GM19240 (cell line): ENCODE measurements at regions not wholly inside any gene's neighbourhood (a gene's known extent, or its start where the extent isn't known, plus 50 kb on each side); places are given as distances from the start of the nearest gene placed in this dataset.
"Not testable (repeated sequence)": the region's sequence is repeated elsewhere in the genome, so short reads cannot be mapped to it uniquely, and the experiment has no call there.

Source experiments
- DNase-seq: peaks from one replicate; pipeline ENCODE4 v3.0.0; 2011; ENCODE audit warnings: low spot score; ENCODE audit not compliant: insufficient read length

DNA sequence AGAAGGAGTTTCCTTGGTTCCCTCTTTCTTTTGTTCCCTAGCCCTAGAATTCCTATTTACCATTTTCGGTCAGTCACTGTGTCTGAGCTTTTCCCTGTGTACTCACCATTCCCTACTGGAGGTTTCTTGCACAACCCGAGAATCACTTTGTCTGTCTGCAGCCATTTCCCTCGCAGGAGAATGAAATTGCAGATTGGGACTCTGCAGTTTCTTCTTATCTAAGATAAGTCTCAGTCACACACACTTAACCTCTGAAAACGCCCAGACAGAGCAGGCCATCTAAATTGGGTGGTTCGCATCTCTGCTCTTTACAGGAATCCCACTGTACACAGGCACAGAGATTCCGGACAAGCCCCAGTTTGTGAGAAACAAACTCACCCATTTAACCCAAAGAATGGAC is 58.6 kb upstream of the CNTNAP2 start:
- no peak for DNase-seq

DNA sequence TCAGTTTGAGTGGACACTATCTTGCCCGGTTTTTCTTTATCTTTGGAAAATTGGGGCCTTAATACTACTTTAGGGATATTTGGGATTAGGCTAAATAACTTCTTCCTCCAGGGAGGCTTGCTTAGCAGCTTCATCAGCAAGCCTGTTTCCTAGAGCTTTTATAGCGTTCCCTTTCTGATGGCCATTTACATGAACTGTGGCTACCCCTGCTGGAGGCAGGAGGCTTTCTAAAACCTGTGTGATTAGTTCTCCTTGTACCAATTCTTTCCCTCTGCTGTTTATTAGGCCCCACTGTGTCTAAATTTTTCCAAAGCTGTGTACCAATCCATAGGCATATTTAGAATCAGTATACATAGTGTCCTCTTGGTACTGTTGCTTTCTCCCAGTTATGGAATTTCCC is 61.7 kb upstream of the CNTNAP2 start:
- no peak for DNase-seq

DNA sequence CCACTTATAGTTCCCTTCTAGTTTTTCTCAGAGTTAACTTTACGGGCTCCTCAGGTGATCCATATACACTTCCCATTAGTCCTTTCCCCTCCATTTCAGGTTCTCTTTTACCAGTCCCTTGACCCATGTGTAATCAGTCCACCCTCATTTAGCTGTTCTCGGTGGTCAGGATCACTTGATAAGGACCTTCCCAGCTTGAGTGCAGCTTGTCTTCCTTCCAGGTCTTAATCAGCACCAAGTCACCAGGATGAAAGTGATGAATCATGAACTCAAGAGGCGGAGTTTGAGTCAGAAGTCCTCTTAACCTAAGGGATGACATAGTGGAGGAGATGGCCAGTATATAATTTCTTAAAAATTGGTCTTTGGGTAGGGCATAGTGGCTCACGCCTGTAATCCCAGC is 63.1 kb upstream of the CNTNAP2 start:
- DNase-seq, result no peak

DNA sequence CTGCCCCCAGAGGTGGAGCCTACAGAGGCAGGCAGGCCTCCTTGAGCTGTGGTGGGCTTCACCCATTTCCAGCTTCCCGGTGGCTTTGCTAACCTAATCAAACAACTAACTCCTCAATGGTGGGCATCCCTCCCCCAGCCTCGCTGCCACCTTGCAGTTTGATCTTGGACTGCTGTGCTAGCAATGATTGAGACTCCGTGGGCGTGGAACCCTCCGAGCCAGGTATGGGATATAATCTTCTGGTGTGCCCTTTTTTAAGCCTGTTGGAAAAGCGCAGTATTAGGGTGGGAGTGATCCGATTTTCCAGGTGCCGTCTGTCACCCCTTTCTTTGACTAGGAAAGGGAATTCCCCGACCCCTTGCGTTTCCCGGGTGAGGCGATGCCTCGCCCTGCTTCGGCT is 73.3 kb upstream of the CNTNAP2 start:
- DNase-seq, result not testable (repeated sequence)

DNA sequence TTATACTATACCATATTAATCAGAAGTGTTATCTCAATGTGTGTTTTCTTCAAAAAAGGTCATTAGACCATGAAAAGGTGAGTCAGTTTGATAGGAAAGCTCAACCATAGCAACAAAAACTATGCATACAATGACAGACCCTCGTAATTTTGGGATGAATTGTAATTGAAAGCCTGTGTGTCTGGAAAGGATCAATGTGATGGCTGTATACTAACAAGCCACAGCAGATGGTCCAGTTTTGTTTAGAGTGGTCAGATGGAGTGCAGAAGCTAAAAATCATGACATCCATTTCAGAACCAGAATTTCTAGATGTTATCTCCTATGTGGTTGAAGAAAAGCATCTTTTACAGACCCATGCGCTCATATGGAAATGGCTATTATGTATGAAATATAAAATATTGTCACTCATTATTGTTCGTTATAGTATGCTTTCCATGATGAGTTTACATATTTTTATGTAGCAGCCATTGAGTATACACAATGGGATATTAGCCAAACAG is 88.3 kb upstream of the CNTNAP2 start:
- no peak for DNase-seq

DNA sequence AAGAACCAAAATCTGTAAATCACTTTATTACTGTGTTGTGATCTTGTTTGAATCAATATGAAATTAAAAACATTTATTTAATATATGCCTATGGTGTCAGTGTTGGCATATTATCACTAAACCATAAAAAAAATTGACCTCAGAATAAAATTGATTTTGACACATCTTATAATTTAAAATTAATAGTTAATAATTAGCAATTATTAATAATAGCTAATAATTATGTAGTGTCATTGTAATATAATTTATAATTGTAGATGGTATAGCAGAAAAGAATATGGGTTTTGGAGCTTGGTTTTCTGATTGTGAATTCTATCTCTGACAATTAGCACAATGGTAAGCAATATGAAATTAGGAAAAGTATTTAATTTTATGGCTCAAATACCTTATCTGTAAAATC is 89.4 kb upstream of the CNTNAP2 start:
- DNase-seq, result no peak

DNA sequence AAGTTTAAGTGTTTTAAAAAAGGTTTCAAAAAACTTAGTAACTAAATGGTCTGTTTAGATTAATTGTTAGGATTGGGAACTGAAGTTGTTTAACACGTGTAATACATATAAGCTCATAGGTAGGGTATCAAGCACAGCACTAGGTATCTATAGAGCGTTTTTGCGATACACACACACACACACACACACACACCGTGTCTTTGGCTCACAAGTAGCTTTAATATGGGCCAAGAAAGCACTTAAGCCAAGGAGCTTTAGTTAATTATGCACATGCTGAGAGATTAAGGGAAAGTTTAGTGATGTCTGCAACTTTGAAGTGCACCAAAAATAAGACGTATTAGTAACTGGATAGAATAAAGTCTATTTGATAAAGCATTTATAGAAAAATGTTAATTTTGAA is 93.8 kb upstream of the CNTNAP2 start:
- DNase-seq, result no peak

DNA sequence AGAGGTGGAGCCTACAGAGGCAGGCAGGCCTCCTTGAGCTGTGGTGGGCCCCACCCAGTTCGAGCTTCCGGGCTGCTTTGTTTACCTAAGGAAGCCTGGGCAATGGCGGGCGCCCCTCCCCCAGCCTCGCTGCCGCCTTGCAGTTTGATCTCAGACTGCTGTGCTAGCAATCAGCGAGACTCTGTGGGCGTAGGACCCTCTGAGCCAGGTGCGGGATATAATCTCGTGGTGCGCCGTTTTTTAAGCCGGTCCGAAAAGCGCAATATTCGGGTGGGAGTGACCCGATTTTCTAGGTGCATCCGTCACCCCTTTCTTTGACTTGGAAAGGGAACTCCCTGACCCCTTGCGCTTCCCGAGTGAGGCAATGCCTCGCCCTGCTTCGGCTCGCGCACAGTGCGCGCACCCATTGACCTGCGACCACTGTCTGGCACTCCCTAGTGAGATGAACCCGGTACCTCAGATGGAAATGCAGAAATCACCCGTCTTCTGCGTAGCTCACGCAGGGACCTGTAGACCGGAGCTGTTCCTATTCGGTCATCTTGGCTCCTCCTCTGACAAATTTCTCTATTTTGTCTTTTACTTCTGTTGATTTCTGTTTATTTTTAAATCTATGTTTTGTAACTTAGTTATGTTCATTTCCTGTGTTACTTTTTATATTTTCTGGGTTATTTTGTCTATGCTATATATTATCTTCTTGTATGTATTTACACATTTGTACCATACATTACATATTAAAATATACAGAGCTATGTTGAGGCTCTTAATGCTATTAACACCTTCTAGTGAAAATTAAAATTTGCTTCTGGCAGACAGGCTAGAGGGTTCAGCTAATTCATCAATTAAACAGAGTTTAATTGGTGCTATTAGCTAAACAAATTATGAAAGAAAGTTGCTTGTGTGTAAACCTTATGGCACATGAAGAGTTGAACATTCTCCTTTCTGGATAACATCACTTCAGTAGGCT is 97.3 kb upstream of the CNTNAP2 start:
- not testable (repeated sequence) for DNase-seq

DNA sequence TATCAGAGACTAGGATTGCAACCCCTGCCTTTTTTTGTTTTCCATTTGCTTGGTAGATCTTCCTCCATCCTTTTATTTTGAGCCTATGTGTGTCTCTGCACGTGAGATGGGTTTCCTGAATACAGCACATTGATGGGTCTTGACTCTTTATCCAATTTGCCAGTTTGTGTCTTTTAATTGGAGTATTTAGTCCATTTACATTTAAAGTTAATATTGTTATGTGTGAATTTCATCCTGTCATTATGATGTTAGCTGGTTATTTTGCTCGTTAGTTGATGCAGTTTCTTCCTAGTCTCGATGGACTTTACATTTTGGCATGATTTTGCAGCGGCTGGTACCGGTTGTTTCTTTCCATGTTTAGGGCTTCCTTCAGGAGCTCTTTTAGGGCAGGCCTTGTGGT is 99.2 kb upstream of the CNTNAP2 start:
- DNase-seq, result not testable (repeated sequence)

DNA sequence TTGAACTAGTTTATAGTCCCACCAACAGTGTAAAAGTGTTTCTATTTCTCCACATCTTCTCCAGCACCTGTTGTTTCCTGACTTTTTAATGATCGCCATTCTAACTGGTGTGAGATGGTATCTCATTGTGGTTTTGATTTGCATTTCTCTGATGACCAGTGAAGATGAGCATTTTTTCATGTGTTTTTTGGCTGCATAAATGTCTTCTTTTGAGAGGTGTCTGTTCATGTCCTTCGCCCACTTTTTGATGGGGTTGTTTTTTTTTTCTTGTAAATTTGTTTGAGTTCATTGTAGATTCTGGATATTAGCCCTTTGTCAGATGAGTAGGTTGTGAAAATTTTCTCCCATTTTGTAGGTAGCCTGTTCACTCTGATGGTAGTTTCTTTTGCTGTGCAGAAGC is 102.4 kb upstream of the CNTNAP2 start:
- not testable (repeated sequence) for DNase-seq

DNA sequence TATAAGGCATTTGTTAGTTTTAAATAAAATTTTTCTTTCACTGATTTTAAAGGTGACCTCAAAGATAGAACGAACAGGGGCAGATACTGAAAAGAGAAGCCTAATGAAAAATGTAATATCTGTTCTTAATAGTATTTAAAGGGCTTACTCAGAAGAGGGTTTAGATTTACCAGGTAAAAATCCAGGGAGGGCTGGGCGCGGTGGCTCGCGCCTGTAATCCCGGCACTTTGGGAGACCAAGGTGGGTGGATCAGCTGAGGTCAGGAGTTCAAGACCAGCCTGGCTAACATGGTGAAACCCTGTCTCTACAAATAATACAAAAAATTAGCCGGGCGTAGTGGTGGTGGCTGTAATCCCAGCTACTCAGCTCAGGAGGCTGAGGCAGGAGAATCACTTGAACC is 108.3 kb upstream of the CNTNAP2 start:
- DNase-seq, result no peak

DNA sequence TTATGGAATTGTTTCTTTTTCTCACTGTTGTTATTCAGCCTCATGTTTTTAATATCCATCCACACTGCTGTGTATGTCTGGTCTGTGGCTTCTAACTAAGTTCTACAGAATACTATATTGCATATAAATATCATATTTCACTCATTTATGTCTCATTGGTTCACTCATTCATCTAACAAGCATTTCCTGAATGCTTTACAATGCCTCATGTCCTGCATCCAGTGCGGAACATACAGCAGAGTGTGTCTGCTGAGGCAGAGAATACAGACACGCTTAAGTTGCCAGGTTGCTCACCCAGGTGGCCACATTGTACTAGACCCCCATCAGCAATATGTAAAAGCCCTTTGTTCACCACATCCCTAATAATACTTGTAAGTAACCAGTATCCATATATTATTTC is 111.8 kb upstream of the CNTNAP2 start:
- no peak for DNase-seq

DNA sequence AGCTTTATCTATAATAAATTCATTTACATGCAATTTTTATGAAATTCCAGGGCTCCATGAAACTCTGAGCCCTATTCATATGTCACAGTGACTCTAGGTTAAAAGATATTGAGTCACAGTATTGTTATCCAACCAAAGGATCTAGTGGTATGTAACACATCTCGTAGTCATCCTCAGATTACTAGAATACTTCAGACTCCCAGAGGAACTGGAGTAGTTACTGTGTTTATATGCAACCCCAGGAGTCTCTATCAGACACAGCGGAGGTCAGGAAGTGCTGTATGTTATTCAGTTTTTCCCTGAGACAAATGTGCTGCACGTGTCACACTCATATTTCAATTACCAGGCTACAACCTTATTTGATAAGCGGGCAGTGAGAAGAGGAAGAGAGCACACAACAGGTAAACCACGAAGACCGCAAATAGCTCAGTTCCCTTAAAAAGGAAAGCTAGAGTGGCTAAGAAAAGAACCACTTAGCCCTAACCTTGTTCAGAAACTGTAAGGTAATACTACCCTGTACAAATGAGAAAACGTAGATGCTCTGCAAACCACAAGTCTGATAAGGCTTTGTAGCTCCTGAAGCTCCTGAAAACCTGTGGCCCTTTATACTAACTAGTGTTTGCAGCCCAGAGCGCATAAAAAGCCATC is 114.0 kb upstream of the CNTNAP2 start:
- no peak for DNase-seq

DNA sequence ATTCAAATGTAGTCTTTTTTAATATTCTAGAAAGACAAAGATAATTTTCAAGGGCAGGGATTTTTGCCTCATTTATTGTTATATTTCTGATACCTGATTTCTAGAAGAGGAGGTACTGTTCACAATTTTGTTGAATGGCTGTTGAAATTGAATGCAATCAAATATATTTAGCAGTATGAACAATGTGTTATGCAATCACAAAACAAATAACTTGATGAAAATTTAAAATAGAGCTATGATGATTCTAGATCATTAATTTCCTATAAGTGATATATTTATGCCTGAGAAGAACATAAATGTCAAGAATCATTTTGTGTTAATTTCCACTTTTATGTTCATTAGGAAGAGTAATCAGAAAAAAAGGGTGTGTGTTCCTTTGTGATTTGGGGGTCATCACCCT is 114.6 kb upstream of the CNTNAP2 start:
- no peak for DNase-seq

DNA sequence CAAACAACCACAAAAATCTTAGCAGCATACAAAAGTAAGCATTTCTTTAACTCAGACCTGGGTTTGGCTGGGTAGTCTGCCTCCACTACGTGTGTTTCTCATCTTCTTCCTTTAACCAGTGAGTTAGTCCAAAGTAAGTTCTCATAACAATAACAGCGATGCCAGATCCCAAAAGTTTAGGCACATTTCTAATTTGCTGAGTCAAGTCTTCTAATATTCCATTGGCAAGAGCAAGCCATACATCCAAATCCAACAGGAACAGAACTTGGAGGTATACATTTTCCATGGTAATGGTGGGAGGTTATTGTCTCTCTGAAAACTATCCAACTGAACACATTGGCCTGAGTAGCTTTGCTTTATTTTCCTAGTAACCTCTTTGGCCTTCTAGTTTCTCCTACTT is 115.7 kb upstream of the CNTNAP2 start:
- DNase-seq, result no peak

DNA sequence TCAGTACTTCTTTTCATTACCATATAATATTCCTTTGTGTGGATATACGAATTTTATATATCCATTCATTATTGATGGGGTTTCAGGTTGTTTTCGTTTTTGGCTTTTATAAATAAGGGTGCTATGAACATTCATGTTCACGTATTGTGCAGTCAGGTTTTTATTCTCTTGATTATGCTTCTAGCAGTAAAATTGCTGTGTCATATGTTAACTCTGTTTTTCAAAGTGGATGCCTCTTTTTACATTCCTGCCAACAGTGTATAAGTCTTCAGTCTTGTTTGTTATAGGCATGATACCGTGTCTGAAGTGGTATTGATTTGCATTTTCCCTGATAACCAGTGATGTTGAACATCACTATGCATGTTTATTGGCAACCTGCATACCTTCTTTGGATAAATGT is 127.1 kb upstream of the CNTNAP2 start:
- DNase-seq, result no peak

DNA sequence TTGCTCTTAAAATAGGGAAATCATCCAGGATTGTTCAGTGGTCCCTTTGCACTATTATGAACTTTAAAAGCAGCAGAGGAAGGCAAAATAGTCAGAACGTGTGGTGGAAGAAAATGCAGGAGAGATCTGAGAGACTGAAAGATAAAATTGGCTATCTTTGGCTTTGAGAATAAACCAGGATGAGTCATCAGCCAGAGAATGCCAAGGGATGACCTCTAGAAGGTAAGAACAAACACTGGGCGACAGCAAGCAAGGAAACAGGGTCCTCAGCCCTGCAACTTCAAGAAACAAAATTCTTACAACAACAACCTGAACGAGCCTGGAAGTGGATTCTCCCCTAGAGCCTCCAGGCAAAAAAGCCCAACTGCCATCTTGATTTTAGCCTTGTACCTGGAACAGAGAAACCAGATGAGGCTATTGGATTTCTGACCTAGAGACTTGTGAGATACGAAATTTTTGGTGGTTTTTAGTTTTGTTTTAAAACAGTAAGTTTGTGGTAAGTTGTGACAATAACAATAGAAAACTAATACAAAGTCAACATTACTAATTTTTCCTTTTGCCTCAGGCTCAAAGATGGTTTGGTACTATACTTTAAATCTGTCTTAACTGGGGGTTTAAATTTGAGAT is 130.2 kb upstream of the CNTNAP2 start:
- DNase-seq, result no peak

DNA sequence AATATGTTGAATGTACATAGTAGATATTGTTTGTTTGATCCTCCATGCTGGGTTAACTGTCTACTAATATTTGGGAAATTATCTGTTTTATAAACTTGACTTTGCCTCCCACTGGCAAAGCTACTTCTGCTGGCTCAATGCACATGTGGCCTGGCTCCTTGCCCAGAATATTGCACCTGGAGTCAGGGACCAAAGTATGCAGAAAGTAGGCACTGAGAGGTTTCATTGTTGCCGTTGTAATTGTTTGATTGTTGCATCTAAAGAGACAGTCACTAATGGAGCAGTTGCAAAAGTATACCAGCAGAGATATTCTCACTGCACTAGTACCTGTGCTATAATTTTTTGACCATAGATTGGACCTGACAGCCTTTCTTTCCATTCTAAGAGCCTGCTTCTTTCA is 137.8 kb upstream of the CNTNAP2 start:
- DNase-seq, result no peak

DNA sequence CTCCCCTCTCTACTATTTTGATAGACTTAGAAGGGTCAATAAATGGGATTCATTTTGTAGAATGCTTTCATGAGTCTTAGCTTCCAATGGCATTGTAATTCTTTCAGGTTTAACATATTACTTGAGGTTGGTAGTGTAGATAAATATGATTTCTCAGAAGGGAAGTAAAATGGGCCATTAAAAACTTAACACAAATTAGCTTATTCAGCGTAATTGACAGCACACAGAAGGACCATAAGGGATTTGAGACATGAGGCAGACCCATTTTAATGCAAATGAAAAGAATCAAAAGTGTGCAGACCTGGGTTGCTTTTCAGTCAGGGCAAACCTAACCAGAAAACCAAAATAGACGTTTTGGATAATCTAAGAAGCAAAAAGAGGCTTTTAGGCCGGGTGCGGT is 156.6 kb upstream of the CNTNAP2 start:
- DNase-seq, result no peak

DNA sequence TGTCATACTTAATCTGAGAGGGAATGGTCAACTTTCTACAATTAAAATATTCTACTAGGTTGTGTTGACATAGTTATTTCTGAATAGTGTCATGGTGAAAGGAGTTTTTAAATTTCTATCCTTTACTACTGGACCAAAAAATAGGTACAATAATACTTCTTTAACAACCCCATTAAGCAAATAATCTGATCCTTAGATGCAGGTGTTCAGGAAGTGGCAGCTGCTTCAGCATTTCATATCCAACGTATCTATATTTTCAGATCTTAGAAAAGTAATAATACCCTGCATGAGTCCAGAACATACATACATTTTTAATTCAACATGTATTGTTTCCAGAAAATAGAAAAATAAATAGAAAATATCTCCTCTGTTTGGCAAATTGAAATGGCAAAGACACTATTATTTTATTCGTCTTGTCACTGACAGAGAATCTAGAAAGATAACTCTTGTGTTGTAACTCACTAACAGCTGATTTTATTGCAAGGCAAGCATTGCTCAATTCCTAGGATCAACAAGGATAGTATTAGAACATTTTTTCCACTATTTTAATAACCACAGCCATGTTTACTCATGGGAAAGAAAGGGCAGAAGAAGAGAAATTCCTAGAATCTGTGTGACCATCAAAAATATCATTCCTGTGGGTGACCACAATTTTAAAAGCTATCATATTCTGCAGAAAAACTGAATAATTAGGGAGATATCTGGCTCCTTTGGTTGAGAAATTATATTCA is 159.3 kb upstream of the CNTNAP2 start:
- no peak for DNase-seq

DNA sequence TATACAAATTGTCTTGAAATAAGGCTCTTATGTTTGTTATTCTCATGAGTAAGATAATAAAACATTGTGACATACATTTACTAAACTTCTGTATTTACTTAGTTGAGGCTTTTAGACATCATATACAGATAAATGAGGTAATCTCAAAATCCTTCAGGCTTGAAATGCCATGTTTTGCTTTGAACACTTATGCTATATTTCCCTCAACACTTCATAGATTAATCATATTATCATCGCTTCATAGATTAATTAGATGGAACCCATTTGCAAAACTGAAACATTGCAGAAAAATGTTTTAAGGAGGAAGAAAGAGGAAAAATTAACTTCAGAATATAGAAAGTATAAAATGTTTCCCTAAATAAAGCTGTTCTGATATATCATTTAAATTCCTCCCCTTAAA is 165.0 kb upstream of the CNTNAP2 start:
- DNase-seq, result no peak

DNA sequence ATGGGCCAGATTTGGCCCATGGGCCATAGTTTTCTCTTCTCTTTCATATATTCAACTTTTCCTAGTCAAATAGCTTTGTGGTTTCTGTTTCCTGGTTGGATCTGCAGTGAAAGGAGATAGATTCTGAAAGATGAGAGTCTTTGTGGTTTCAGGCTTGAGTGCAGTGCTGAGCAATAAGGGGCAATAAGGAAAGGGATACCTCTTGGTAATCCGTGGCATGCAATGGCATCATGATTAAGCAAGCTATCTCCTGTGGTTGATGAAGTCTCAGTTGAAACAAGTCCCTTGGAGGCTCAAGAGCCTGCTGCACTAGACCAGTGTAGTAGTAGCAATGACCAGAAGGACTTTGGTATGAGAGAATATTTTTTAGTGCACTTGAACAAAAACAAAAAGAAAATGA is 187.7 kb upstream of the CNTNAP2 start:
- no peak for DNase-seq
